ENCODE measurements at regions not wholly inside any gene's neighbourhood (a gene's known extent, or its start where the extent isn't known, plus 50 kb on each side); places are given as distances from the start of the nearest gene placed in this dataset.

GRCh38 chr18:34657860-34658500 lies 52.1 kb upstream of the DTNA start:
- no peak for DNase-seq (ENCODE audit: low spot score)
- Histone ChIP-seq H4K20me1 (ENCODE audit: insufficient read depth, low read length) (no peaks in the 10 kb centered on the region), H3K9me2 (ENCODE audit: insufficient read depth, low read length) (no peaks in the 10 kb centered on the region), H3K9me3 (ENCODE audit: low read length) (no peaks in the 10 kb centered on the region), H3K4me3 (ENCODE audit: low read depth, low read length, poor library complexity, severe bottlenecking) (no peak overlapping the region), H3K79me2 (ENCODE audit: insufficient read depth, low read depth, low read length) (no peaks in the 10 kb centered on the region), H3K4me1 (ENCODE audit: insufficient read depth, low read length, poor library complexity, severe bottlenecking) (no peaks in the 10 kb centered on the region), H3K36me3 (ENCODE audit: insufficient read depth, low read length) (no peaks in the 10 kb centered on the region), H2AFZ (ENCODE audit: low read length) (no peak overlapping the region), H3K27ac (ENCODE audit: low read depth, low read length, poor library complexity, severe bottlenecking) (no peak overlapping the region), H3K4me2 (ENCODE audit: low read length) (no peak overlapping the region)
- intact Hi-C loops (cut with micrococcal nuclease; ENCODE audit: unreplicated experiment) = loop anchor here (10.0 kb wide), 1 partner anchor 127 kb away; no protein-coding TSS in a partner anchor
- no TSS peak for BruUV-seq (replicated peaks)
- ChIA-PET CTCF (ENCODE audit: unreplicated experiment) (no interaction called here), POLR2A (no interaction called here)
- TF ChIP-seq CTCF (conservative IDR thresholded peaks at IDR 0.05; ENCODE audit: low read length) (no peak), EZH2phosphoT487 (IDR thresholded peaks at IDR 0.05; ENCODE audit: borderline replicate concordance, low read depth, low read length) (no peak)

- H3K4me2 ChIP-seq (ENCODE audit: low read length) = no peak overlapping the region
- POLR2A ChIA-PET = interaction anchor here (0.8 to 1.2 kb wide), 2 partner anchors 8 to 13 kb away, joined by 3 read pairs; no protein-coding TSS in a partner anchor
- CTCF ChIA-PET (ENCODE audit: unreplicated experiment) = no interaction called here
These were observed 50.2 kb upstream of the DTNA start for GRCh38 chr18:34659579-34660517.

More at GRCh38 chr18:34659579-34660517, 50.2 kb upstream of the DTNA start:
- intact Hi-C loops (cut with micrococcal nuclease; ENCODE audit: unreplicated experiment) = loop anchor here (10.0 kb wide), 1 partner anchor 125 kb away; no protein-coding TSS in a partner anchor
- Histone ChIP-seq H4K20me1 (ENCODE audit: insufficient read depth, low read length) (no peaks in the 10 kb centered on the region), H3K79me2 (ENCODE audit: insufficient read depth, low read depth, low read length) (no peaks in the 10 kb centered on the region), H3K4me3 (ENCODE audit: low read depth, low read length, poor library complexity, severe bottlenecking) (no peak overlapping the region), H3K9me2 (ENCODE audit: insufficient read depth, low read length) (no peaks in the 10 kb centered on the region), H2AFZ (ENCODE audit: low read length) (no peak overlapping the region), H3K4me1 (ENCODE audit: insufficient read depth, low read length, poor library complexity, severe bottlenecking) (no peaks in the 10 kb centered on the region), H3K9me3 (ENCODE audit: low read length) (no peaks in the 10 kb centered on the region), H3K36me3 (ENCODE audit: insufficient read depth, low read length) (no peaks in the 10 kb centered on the region), H3K27ac (ENCODE audit: low read depth, low read length, poor library complexity, severe bottlenecking) (no peak overlapping the region)
- DNase-seq (ENCODE audit: low spot score) = no peak
- TF ChIP-seq CTCF (conservative IDR thresholded peaks at IDR 0.05; ENCODE audit: low read length) = no peak
- no peak for TF ChIP-seq EZH2phosphoT487 (IDR thresholded peaks at IDR 0.05; ENCODE audit: borderline replicate concordance, low read depth, low read length)
- no TSS peak for BruUV-seq (replicated peaks)
